Common myeloid progenitor, CD34-positive (primary cell): ENCODE measurements at regions not wholly inside any gene's neighbourhood (a gene's known extent, or its start where the extent isn't known, plus 50 kb on each side); places are given as distances from the start of the nearest gene placed in this dataset.

Experiments
- CTCF ChIA-PET: fragments of 350-600 bp; sonication (Branson Sonifier 250); formaldehyde crosslinking; loops from one replicate; lab custom pipeline; 2021; ENCODE audit warnings: antibody characterized with exemption; lab: Charles Lee
- POLR2A ChIA-PET: fragments of 350-600 bp; sonication (Branson Sonifier 250); formaldehyde crosslinking; loops from one replicate; lab custom pipeline; 2021; ENCODE audit warnings: antibody characterized with exemption; lab: Charles Lee
- DNase-seq, 3 donors: peaks; one replicate each; pipeline versions ENCODE4 v3.0.0 to v3.0.0-alpha.2; 2013
- H3K27ac ChIP-seq, 2 experiments: 1 replicate in 1 of 2; 2 replicates in 1 of 2; pipeline ENCODE4 v1.7.0; 2013; ENCODE audit warnings: inconsistent platforms in 2 of 2, low read length in 2 of 2, mild to moderate bottlenecking in 2 of 2, low read depth in 1 of 2, moderate library complexity in 1 of 2; ENCODE audit not compliant: severe bottlenecking in 2 of 2, insufficient read depth in 1 of 2, poor library complexity in 1 of 2
- H3K27me3 ChIP-seq, 5 experiments: replicated peaks in 2 of 5; 1 replicate in 3 of 5; 2 replicates in 2 of 5; pipeline versions ENCODE4 v1.6.1 to v1.7.0; 2013; ENCODE audit warnings: low read length in 4 of 5, mild to moderate bottlenecking in 2 of 5, moderate library complexity in 2 of 5, inconsistent platforms in 1 of 5; ENCODE audit not compliant: insufficient read depth in 5 of 5, control insufficient read depth in 4 of 5
- H3K36me3 ChIP-seq, 4 experiments: 1 replicate in 2 of 4; 2 replicates in 2 of 4; pipeline versions ENCODE4 v1.6.1 to v1.7.0; 2013; ENCODE audit warnings: low read length in 3 of 4, control low read depth in 1 of 4, mild to moderate bottlenecking in 1 of 4; ENCODE audit not compliant: control insufficient read depth in 4 of 4, insufficient read depth in 4 of 4
- H3K4me1 ChIP-seq, 4 experiments: 1 replicate in 3 of 4; 2 replicates in 1 of 4; pipeline versions ENCODE4 v1.6.1 to v1.7.1; 2013; ENCODE audit warnings: low read length in 3 of 4, mild to moderate bottlenecking in 3 of 4, control low read depth in 1 of 4, inconsistent platforms in 1 of 4, moderate library complexity in 1 of 4; ENCODE audit not compliant: control insufficient read depth in 4 of 4, insufficient read depth in 4 of 4; ENCODE audit errors: control extremely low read depth in 1 of 4
- H3K4me3 ChIP-seq, 7 experiments: 1 replicate in 4 of 7; 2 replicates in 3 of 7; pipeline versions ENCODE4 v1.5.1 to v1.7.0; 2013; ENCODE audit warnings: mild to moderate bottlenecking in 7 of 7, low read length in 6 of 7, moderate library complexity in 6 of 7, inconsistent platforms in 2 of 7, low read depth in 2 of 7, control low read depth in 1 of 7; ENCODE audit not compliant: insufficient read depth in 4 of 7, control insufficient read depth in 1 of 7; ENCODE audit errors: extremely low read depth in 1 of 7
- H3K9me3 ChIP-seq, 5 experiments: 1 replicate in 4 of 5; 2 replicates in 1 of 5; pipeline versions ENCODE4 v1.6.1 to v1.7.1; 2013; ENCODE audit warnings: low read length in 4 of 5, mild to moderate bottlenecking in 2 of 5, inconsistent platforms in 1 of 5, low read depth in 1 of 5, moderate library complexity in 1 of 5; ENCODE audit not compliant: control insufficient read depth in 4 of 5, insufficient read depth in 2 of 5; ENCODE audit errors: control extremely low read depth in 1 of 5
- WGBS: methylation state at CpG from one replicate; pipeline ENCODE4 v1.1.5; 2013; ENCODE audit not compliant: insufficient coverage; 5-methylcytosine and 5-hydroxymethylcytosine counted together

DNA sequence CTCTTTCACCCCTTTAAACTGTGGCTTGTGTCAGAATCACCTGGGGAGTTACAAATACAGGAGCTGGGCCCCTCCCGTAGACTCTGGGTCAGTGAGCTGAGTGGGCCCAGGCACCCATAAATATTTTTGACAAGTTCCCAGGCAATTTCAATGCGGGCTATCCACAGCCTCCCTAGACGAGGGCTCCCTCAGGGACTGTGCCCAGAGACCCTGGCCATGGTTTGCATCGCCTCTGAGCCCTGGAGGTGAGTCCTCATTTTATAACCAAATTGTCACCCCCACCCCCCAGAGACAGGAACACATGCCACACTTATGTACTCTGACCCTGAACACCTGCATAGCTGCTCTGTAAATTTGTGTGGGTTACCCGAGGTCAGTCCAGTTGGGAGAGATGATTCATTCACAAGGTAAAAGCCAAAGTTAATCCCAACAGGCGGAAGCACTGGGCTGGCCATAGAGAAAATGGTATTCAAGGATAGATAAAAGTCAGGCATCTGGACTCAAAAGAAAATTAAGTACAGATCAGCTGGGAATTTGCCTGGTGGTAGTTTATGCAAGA is 146.5 kb upstream of the SLC6A11 start:
- H3K4me3 ChIP-seq: no peak overlapping the region
- DNase-seq: no peak
- ChIA-PET POLR2A (no interaction called here), CTCF (no interaction called here)
- H3K27ac ChIP-seq: no peak overlapping the region
- peaks cover 0 to 4% (median 0%) of the 10 kb centered on the region in 5 experiments for H3K27me3 ChIP-seq
- no peaks in the 10 kb centered on the region for H3K36me3 ChIP-seq
- H3K4me1 ChIP-seq: peaks cover 0 to 13% (median 10%) of the 10 kb centered on the region in 4 experiments
- no peaks in the 10 kb centered on the region for H3K9me3 ChIP-seq
- 96% methylated on average over 4 of the region's 6 CpGs for WGBS

GRCh38 chr3:10672422-10672821 is 143.6 kb upstream of the SLC6A11 start:
- Histone ChIP-seq H3K27me3 (no peaks in the 10 kb centered on the region), H3K36me3 (no peaks in the 10 kb centered on the region), H3K4me1 (no peaks in the 10 kb centered on the region), H3K4me3 (no peak overlapping the region), H3K9me3 (no peaks in the 10 kb centered on the region), H3K27ac (no peak overlapping the region)
- 85% methylated on average over 5 of the region's 5 CpGs for WGBS
- POLR2A ChIA-PET: no interaction called here
- CTCF ChIA-PET: no interaction called here
- no peak for DNase-seq

- ChIA-PET POLR2A (interaction anchor here (0.6 kb wide), 1 partner anchor 349 kb away, joined by 3 read pairs; no protein-coding TSS in a partner anchor), CTCF (no interaction called here)
- peaks cover 0 to 1% (median 0%) of the 10 kb centered on the region in 5 experiments for H3K27me3 ChIP-seq
- no peak overlapping the region for H3K4me3 ChIP-seq
- H3K27ac ChIP-seq: no peak overlapping the region
- no peaks in the 10 kb centered on the region for H3K36me3 ChIP-seq
- no peaks in the 10 kb centered on the region for H3K9me3 ChIP-seq
- no peak for DNase-seq
- H3K4me1 ChIP-seq: no peaks in the 10 kb centered on the region
- 100% methylated on average over 1 of the region's 3 CpGs for WGBS
Observed at GRCh38 chr3:10674578-10674977, 141.4 kb upstream of the SLC6A11 start.

GRCh38 chr3:10676905-10677304 is 139.1 kb upstream of the SLC6A11 start:
- Histone ChIP-seq H3K4me3 (no peak overlapping the region), H3K4me1 (no peaks in the 10 kb centered on the region), H3K27ac (no peak overlapping the region), H3K27me3 (peaks cover 0 to 1% (median 0%) of the 10 kb centered on the region in 5 experiments), H3K36me3 (no peaks in the 10 kb centered on the region), H3K9me3 (peaks cover 0 to 2% (median 0%) of the 10 kb centered on the region in 5 experiments)
- ChIA-PET POLR2A (no interaction called here), CTCF (no interaction called here)
- no peak for DNase-seq
- 75% methylated on average over 1 of the region's 1 CpG for WGBS

DNA sequence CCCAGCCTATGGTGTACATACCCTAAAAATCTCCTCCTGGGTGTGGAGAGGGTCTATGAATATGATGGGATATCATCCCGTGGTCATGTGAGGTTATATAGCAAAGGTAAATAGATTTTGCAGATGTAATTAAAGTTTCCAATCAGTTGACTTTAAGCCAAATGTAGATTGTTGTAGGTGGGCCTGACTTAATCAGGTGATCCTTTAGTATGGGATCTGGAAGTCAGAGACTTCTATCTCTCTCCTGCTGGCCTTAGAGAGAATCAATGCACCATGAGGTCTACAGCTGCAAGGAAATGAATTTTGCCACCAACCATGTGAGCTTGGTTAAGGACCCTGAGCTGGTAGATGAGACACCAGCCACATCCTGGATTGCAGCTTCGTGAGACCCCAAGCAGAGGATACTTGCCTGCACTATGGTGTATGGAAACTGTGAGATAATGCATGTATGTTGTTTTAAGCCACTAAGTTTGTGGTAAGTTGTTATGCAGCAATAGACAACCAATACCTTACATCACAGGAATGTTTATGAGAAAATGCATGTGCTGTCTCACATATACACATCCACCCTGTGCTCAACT is 137.1 kb upstream of the SLC6A11 start:
- H3K4me1 ChIP-seq: no peaks in the 10 kb centered on the region
- no peaks in the 10 kb centered on the region for H3K36me3 ChIP-seq
- ChIA-PET CTCF (no interaction called here), POLR2A (no interaction called here)
- WGBS: no CpG with 5 or more reads among the region's 2 CpGs
- peaks cover 0 to 2% (median 0%) of the 10 kb centered on the region in 5 experiments for H3K9me3 ChIP-seq
- H3K27me3 ChIP-seq: peaks cover 0 to 1% (median 0%) of the 10 kb centered on the region in 5 experiments
- no peak overlapping the region for H3K27ac ChIP-seq
- DNase-seq: no peak
- no peak overlapping the region for H3K4me3 ChIP-seq

GRCh38 chr3:10680796-10681195 is 135.2 kb upstream of the SLC6A11 start:
- POLR2A ChIA-PET: no interaction called here
- Histone ChIP-seq H3K27me3 (peaks cover 0 to 11% (median 2%) of the 10 kb centered on the region in 5 experiments), H3K36me3 (no peaks in the 10 kb centered on the region), H3K9me3 (peaks cover 0 to 2% (median 0%) of the 10 kb centered on the region in 5 experiments), H3K4me3 (no peak overlapping the region), H3K27ac (no peak overlapping the region), H3K4me1 (no peaks in the 10 kb centered on the region)
- CTCF ChIA-PET: no interaction called here
- no peak for DNase-seq
- WGBS: 89% methylated on average over 6 of the region's 7 CpGs

DNA sequence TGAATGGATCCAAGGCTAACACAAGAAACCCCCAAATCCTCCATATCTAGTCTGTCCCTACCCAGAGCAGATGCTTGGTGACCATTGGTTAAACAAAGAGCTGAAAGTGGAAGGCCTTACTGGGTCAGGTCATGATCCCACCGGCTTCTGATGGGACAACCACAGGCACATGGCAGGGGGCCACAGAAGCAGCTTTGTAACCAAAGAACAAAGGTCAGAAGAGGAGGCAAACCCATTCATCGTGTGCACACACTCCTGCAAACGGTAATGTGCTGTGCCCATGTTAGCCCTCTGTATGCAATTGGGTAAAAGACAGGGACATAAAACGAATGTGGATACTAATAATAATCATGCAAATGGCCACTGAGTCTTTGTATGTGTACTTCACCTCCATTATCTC is 133.3 kb upstream of the SLC6A11 start:
- H3K27me3 ChIP-seq: peaks cover 0 to 11% (median 2%) of the 10 kb centered on the region in 5 experiments
- ChIA-PET POLR2A (no interaction called here), CTCF (no interaction called here)
- peaks cover 0 to 2% (median 0%) of the 10 kb centered on the region in 5 experiments for H3K9me3 ChIP-seq
- no peak overlapping the region for H3K4me3 ChIP-seq
- H3K36me3 ChIP-seq: no peaks in the 10 kb centered on the region
- no peaks in the 10 kb centered on the region for H3K4me1 ChIP-seq
- no peak overlapping the region for H3K27ac ChIP-seq
- WGBS: 73% methylated on average over 1 of the region's 4 CpGs
- no peak for DNase-seq
